Ovary (tissue), 7 donors: ENCODE measurements at regions not wholly inside any gene's neighbourhood (a gene's known extent, or its start where the extent isn't known, plus 50 kb on each side); places are given as distances from the start of the nearest gene placed in this dataset.

Source experiments
- DNase-seq, 5 donors: peaks; one replicate each; pipeline ENCODE4 v3.0.0-alpha.2; 2019 to 2020
- H3K27ac ChIP-seq, 2 donors: fragments of 200-600 bp; one replicate each; pipeline versions ENCODE4 v1.5.1 to v1.8.0; 2019 to 2022
- H3K27me3 ChIP-seq: fragments of 200-600 bp; one replicate; pipeline ENCODE4 v1.8.0; 2022
- H3K36me3 ChIP-seq: fragments of 200-600 bp; sonication (generic); one replicate; pipeline ENCODE4 v1.5.1; 2019
- H3K4me1 ChIP-seq: one replicate; pipeline ENCODE4 v1.8.1; 2013; ENCODE audit warnings: mild to moderate bottlenecking, moderate library complexity; ENCODE audit not compliant: insufficient read depth
- H3K4me3 ChIP-seq: fragments of 200-600 bp; sonication (generic); one replicate; pipeline ENCODE4 v1.5.1; 2017
- H3K9me3 ChIP-seq, 2 donors: fragments of 200-600 bp in 1 of 2; sonication (generic) in 1 of 2; one replicate each; pipeline versions ENCODE4 v1.5.1 to v1.8.1; 2013 to 2019; ENCODE audit warnings: mild to moderate bottlenecking in 1 of 2, moderate library complexity in 1 of 2
- CTCF ChIP-seq, 3 donors: fragments of 450-650 bp in 2 of 3; fragments of 200-600 bp in 1 of 3; IDR thresholded peaks; one replicate each; pipeline versions ENCODE4 v1.5.1 to v1.8.0; 2016 to 2022; ENCODE audit warnings: antibody characterized with exemption in 3 of 3, mild to moderate bottlenecking in 1 of 3
- EP300 ChIP-seq: sonication (generic); formaldehyde crosslinking; IDR thresholded peaks from one replicate; pipeline ENCODE4 v1.6.1; 2017; ENCODE audit warnings: antibody characterized with exemption
- POLR2A ChIP-seq: fragments of 450-650 bp; IDR thresholded peaks from one replicate; pipeline ENCODE4 v1.6.1; 2017; ENCODE audit warnings: antibody characterized with exemption, mild to moderate bottlenecking, moderate library complexity
- WGBS, 3 donors: extraction: QIAGEN DNeasy Blood & Tissue Kit in 1 of 3; methylation state at CpG; one replicate each; pipeline versions ENCODE4 v1.1.5 to v1.1.7; 2013 to 2017; 5-methylcytosine and 5-hydroxymethylcytosine counted together
- intact Hi-C, 4 donors: fragments of 100-400 bp; cut with DNase I; formaldehyde crosslinking; loops; one replicate each; pipeline versions ENCODE4 v1.11.0 to v1.15.1; 2022 to 2023
- donor health status: DM: no; HTN: no; CAD: no; lungs with moderate emphysema.
- donor health status: DM: no; HTN: no; CAD: no.
- donor health status: Bipolar disorder and iron deficiency.
- donor health status: DM: no; HTN: no; CAD: no.
- donor health status: DM: yes; HTN: yes; CAD: no.

GRCh38 chr9:118786877-118787276, 582.4 kb downstream of the BRINP1 start:
- TF ChIP-seq POLR2A (no peak), EP300 (no peak), CTCF (IDR thresholded peaks at IDR 0.05) (no peak)
- intact Hi-C loops: no loop called here
- H3K27ac ChIP-seq: no peak overlapping the region
- no peak for DNase-seq
- H3K4me1 ChIP-seq: no peaks in the 10 kb centered on the region
- no peaks in the 10 kb centered on the region for H3K36me3 ChIP-seq
- no peaks in the 10 kb centered on the region for H3K9me3 ChIP-seq
- H3K27me3 ChIP-seq: no peaks in the 10 kb centered on the region
- H3K4me3 ChIP-seq: no peak overlapping the region
- WGBS, 3 donors: 28 to 38% (median 29%) methylated on average over 3 of the region's 3 CpGs

- no peaks in the 10 kb centered on the region for H3K27me3 ChIP-seq
- WGBS, 3 donors: 63 to 84% (median 73%) methylated on average over 47 of the region's 47 CpGs
- H3K4me1 ChIP-seq: no peaks in the 10 kb centered on the region
- no peak for DNase-seq
- TF ChIP-seq EP300: no peak
- no peak for TF ChIP-seq POLR2A
- TF ChIP-seq CTCF (IDR thresholded peaks at IDR 0.05): no peak
- intact Hi-C loops: no loop called here
- H3K36me3 ChIP-seq: no peaks in the 10 kb centered on the region
- no peak overlapping the region for H3K27ac ChIP-seq
- no peaks in the 10 kb centered on the region for H3K9me3 ChIP-seq
- H3K4me3 ChIP-seq: no peak overlapping the region
Measured at GRCh38 chr9:118809160-118809625, 560.0 kb downstream of the BRINP1 start.

GRCh38 chr9:118829334-118829733, 539.9 kb downstream of the BRINP1 start:
- no peak for DNase-seq
- Histone ChIP-seq H3K4me1 (no peaks in the 10 kb centered on the region), H3K27ac (no peak overlapping the region), H3K27me3 (no peaks in the 10 kb centered on the region), H3K9me3 (peaks cover 0 to 4% of the 10 kb centered on the region in 2 donors), H3K4me3 (no peak overlapping the region), H3K36me3 (no peaks in the 10 kb centered on the region)
- intact Hi-C loops: loop anchor here in 1 of 4 donors (5.0 kb wide), 1 partner anchor 458 kb away; no protein-coding TSS in a partner anchor
- TF ChIP-seq POLR2A: no peak
- TF ChIP-seq EP300: no peak
- no peak for TF ChIP-seq CTCF (IDR thresholded peaks at IDR 0.05)

- H3K4me3 ChIP-seq: no peak overlapping the region
- 65 to 74% (median 69%) methylated on average over 5 of the region's 5 CpGs for WGBS, 3 donors
- TF ChIP-seq CTCF (IDR thresholded peaks at IDR 0.05) (no peak), EP300 (no peak), POLR2A (no peak)
- intact Hi-C loops: no loop called here
- no peaks in the 10 kb centered on the region for H3K36me3 ChIP-seq
- no peaks in the 10 kb centered on the region for H3K4me1 ChIP-seq
- no peak overlapping the region for H3K27ac ChIP-seq
- DNase-seq: no peak
- peaks cover 0 to 4% of the 10 kb centered on the region in 2 donors for H3K9me3 ChIP-seq
- H3K27me3 ChIP-seq: no peaks in the 10 kb centered on the region
Measured at GRCh38 chr9:118832371-118832770, 536.9 kb downstream of the BRINP1 start.
